ENCODE measurements at regions not wholly inside any gene's neighbourhood (a gene's known extent, or its start where the extent isn't known, plus 50 kb on each side); places are given as distances from the start of the nearest gene placed in this dataset.

GRCh38 chr10:113376428-113376827 lies 176.4 kb upstream of the HABP2 start:
- no peak for DNase-seq

- no peak for DNase-seq
Measured at GRCh38 chr10:113379091-113379490, 173.8 kb upstream of the HABP2 start.

GRCh38 chr10:113381416-113381815 lies 171.4 kb upstream of the HABP2 start:
- DNase-seq = no peak

GRCh38 chr10:113381981-113382509 lies 170.8 kb upstream of the HABP2 start:
- DNase-seq = peak; percentile 53

- no peak for DNase-seq
Measured at GRCh38 chr10:113382691-113383090, 170.2 kb upstream of the HABP2 start.

- DNase-seq = no peak
Measured at GRCh38 chr10:113384181-113384580, 168.7 kb upstream of the HABP2 start.

- peak; percentile 71 for DNase-seq
Measured at GRCh38 chr10:113385021-113385999, 167.5 kb upstream of the HABP2 start.

- no peak for DNase-seq
Measured at GRCh38 chr10:113386005-113386404, 166.8 kb upstream of the HABP2 start.

GRCh38 chr10:113389969-113390368 lies 162.9 kb upstream of the HABP2 start:
- DNase-seq = no peak

GRCh38 chr10:113390896-113391295 lies 162.0 kb upstream of the HABP2 start:
- no peak for DNase-seq

GRCh38 chr10:113397047-113397446 lies 155.8 kb upstream of the HABP2 start:
- no peak for DNase-seq

GRCh38 chr10:113399065-113399464 lies 153.8 kb upstream of the HABP2 start:
- DNase-seq = no peak

GRCh38 chr10:113402602-113403001 lies 150.3 kb upstream of the HABP2 start:
- no peak for DNase-seq

- no peak for DNase-seq
Measured at GRCh38 chr10:113407218-113407617, 145.6 kb upstream of the HABP2 start.

- no peak for DNase-seq
Measured at GRCh38 chr10:113409175-113409574, 143.7 kb upstream of the HABP2 start.

GRCh38 chr10:113410618-113411017 lies 142.2 kb upstream of the HABP2 start:
- no peak for DNase-seq

GRCh38 chr10:113411456-113411855 lies 141.4 kb upstream of the HABP2 start:
- no peak for DNase-seq

- DNase-seq = no peak
Measured at GRCh38 chr10:113412161-113412560, 140.7 kb upstream of the HABP2 start.

GRCh38 chr10:113414543-113414942 lies 138.3 kb upstream of the HABP2 start:
- no peak for DNase-seq

GRCh38 chr10:113415246-113415645 lies 137.6 kb upstream of the HABP2 start:
- DNase-seq = no peak

GRCh38 chr10:113420057-113420732 lies 132.7 kb upstream of the HABP2 start:
- DNase-seq = no peak

GRCh38 chr10:113420733-113421675 lies 131.8 kb upstream of the HABP2 start:
- no peak for DNase-seq

- no peak for DNase-seq
Measured at GRCh38 chr10:113422371-113422770, 130.5 kb upstream of the HABP2 start.
